ENCODE measurements at regions not wholly inside any gene's neighbourhood (a gene's known extent, or its start where the extent isn't known, plus 50 kb on each side); places are given as distances from the start of the nearest gene placed in this dataset.

DNA sequence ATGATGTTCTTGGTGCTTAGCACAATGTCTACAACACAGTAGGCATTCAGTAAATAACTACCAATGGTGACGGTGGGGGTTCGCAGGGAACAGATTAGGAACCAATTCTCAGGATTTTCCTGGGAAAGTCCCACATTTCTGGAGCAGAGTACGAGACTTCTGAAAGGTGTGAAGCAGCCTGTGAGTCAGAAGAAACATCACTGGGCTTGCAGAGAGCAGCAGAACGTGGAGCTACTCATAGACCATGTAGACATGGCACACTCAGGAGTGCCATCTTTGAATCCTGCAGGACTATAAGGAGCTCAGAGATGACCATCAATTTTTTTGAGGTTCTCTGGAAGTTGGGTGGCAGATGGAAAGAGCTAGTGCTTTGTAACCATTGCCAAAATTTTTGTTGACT is 106.6 kb upstream of the ANKRD55 start:
- DNase-seq: no peak

DNA sequence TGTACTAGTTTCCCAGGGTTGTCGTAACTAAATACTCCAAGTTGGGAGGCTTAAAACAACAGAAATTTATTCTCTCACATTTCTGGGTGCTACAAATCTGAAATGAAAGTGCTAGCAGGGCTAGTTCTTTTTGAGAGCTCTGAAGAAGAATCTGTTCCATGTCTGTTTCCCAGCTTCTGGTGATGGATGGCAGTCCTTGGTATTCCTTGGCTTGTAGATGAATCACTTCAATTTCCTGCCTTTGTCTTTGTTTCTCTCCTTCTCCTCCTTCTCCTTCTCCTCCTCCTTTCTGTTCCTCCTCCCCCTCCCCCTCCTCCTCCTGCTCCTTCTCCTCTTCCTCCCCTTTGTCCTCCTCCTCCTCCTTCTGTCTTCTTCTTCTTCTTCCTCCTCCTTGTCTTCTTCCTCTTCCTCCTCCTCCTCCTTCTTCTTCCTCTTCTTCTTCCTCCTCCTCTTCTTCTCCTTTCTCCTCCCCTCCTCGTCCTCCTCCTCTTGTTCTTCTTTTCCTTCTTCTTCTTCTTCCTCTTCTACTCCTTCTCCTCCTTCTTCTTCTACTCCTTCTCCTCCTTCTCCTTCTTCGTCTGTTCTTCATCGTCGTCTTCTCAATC is 104.7 kb upstream of the ANKRD55 start:
- no peak for DNase-seq

DNA sequence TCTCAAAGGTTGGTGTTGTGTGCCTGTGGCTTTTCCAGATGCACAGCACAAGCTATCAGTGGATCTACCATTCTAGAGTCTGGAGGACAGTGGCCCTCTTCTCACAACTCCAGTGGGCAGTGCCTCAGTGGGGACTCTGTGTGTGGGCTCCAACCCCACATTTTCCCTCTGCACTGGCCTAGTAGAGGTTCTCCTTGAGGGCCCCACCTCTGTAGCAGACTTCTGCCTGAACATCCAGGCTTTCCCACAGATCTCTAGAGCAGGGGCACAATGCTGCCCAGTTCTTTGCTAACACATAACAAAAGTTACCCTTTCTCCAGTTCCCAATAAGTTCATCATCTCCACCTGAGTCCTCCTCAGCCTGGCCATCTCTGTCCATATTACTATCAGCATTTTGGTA is 102.1 kb upstream of the ANKRD55 start:
- DNase-seq: no peak

DNA sequence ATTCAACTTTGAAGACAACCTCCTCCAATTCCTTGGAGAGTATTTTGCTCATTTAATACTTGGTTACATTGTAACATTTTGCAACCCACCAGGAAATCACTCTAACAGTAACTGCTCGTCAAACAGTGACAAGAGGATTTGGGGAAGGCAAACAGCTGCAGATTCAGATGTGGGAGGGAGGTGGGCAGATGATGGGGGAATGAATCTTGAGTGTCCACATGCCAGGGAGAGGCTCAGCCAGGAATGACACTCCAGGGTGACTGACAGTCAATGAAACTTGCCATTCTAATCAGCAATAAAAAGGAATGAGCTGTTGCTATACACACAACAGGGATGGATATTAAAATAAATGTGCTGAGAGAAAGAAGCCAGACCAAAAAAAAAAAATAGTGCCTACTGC is 97.7 kb upstream of the ANKRD55 start:
- DNase-seq: no peak

DNA sequence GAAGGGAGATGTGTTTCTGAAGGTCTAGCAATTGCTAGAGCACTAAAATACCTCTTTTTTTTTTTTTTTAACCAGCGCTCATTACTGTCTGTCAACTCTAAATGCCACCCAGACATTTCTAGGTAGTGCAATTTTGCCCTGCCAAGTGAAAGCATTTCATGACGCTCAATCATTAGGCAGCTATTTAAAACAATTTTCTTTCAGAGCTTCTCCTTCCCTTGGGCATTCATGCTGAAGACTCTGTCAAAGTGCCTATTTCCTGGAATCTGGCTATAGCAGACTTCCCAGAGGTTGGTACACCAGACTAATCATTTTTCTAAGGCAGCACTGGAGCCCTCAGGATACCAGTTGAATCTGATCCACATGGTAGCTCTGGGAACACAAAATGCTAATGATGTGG is 97.0 kb upstream of the ANKRD55 start:
- DNase-seq: peak; percentile 50

DNA sequence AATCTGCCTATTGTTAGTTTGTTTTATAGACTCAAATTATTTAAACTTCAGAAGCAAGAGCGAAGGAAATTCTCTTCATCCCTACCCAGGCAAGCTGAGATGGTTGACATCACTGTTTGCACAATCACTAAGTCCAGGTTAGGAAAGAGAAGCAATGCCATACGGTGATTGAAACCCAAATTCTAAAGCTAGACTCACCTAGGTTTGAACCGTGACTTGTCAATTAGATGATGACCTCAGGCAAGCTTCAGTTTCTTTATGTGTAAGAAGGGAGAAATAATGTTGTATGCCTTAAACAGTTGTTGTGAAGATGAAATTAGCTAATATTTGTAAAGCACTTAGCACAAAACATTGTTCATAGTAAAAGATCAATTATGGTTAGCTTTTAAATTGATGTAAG is 96.5 kb upstream of the ANKRD55 start:
- DNase-seq: no peak

DNA sequence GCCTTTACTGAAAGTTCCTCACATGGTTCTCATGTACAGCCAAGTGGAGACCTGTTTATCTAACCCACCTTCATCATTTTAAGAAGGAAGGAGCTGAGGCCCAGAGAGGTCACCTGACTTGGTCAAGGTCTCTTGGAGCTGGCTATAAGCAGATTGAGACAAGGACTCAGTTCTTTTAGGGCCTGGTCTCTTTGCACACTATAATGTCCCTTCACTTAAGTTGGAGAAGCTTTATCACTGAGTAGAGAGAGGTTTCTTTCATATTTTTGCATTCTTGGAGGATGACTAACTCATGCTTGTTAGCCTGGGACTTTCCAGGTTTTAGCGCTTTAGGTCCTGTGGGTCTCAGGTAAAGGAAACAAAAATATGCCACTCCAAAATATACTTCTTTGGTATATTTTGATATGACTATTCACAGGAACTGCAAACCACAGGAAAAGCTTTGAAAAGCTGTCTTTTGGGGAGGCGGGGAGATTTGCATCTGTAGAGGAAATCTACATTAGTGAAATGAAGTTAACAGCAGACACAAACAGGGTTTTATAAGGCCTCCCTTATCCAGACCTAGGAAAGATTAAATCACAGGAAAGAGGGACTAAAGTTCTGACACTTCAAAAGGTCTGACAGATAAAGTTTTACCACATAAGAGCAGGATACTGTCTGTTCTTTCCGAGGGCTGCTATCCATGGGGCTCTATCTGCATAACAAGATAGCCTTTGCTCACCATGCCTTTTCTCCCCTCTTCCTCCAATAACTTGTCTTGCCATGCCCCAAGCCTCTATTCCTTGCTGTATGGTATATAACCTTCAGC is 95.8 kb upstream of the ANKRD55 start:
- no peak for DNase-seq

DNA sequence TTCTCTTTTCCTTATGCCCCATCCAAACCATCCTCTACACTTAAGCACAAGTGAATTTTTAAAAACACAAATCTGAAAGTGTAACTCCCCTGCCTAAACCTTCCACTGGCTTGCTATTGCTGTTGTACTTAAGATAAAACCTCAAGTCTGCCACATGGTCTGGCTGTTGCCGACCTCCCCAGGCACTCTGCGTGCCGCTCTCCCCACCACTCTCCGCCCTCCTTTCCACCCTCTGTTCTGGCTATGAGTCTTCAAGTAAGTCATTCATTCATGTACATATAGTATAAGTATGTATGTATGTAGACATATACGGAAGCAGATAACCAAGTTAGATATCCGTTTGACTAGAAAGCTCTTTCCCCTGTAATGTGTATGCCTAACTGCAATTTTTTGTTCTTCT is 94.7 kb upstream of the ANKRD55 start:
- DNase-seq: no peak

DNA sequence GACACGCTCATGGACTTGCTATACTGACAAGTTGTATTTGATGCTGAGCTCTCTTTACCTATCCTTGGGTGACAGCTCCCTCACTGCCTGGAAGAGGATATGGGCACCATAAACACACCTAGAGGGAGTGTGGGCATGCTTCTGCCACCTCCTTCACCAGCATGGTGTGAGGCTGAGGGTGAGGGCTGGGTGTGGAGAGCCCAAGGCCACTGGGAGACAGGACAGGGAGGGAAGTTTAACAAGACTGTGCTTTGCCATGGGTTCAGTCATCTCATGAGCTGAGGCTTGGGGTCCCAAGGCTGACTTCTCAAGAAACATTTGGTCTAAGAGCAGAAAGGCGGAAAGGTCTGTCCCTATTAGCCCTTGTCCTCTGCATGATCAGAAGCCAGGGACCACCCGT is 93.6 kb upstream of the ANKRD55 start:
- DNase-seq: no peak

DNA sequence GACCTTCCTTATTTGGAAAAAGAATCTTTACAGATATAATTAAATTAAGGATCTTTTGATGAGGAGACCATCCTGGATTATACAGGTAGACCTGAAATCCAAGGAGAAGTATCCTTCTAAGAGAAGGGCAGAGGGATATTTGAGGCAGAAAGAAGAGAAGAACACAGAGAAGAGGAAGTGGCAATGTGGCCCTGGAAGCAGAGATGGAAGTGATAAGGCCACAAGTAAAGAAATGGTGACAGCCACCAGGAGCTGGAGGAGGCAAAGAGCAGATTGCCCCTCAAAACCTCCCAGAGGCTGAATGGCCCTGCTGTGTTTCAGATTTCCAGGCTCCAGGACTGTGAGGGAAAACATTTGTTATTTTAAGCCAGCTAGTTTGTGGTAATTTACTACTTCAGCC is 93.0 kb upstream of the ANKRD55 start:
- DNase-seq: no peak

DNA sequence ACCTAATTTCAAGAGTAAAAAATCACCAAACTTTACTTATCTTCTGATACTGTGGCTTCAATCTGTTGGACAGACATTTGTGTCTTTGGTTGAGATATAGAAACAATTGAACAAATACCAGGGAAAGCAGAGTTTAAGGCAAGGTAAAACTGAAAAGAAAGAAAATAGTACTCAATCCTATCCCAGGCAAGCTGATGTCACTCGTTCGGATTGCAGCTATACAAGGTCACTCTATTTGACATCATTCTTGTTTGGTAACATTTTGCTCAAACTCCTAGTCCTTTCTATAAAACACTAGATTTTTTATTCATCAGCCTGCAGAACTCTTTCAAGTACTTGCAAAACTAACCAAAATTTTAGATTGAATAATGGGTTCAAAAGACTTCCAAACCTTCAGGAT is 91.9 kb upstream of the ANKRD55 start:
- DNase-seq: no peak

DNA sequence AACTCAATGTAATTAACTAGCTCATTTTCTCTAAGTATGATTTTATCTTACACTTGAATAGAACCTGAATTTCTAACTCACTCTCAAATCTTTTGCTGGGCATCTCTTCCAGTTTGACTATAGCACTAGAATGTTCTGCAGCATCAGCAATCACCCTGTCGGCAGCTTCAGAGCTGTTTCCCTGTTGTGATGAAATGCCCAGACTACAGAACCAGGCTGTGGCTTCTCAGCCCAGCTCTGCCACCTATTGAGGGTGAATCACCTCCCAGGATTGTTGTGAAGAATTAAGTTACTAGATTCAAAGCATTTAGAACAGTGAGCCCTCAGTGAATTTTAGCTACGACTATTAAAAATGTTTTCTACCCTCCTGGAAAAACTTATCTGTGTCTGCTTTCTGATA is 90.4 kb upstream of the ANKRD55 start:
- no peak for DNase-seq

DNA sequence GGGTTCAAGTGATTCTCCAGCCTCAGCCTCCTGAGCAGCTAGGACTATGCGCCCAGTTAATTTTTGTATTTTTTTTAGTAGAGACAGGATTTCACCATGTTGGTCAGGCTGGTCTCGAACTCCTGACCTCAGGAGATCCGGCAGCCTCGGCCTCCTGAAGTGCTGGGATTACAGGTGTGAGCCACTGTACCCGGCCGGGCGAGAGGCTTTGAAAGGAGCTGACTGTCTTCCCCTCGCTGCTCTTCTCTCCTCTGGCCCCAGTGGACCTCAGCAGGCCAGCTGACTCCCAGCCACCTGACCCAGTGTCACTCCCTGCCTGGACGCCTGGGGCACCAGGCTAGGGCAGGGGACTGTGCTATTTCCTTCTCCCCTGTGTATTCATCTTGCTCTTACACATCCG is 89.5 kb upstream of the ANKRD55 start:
- DNase-seq: no peak

DNA sequence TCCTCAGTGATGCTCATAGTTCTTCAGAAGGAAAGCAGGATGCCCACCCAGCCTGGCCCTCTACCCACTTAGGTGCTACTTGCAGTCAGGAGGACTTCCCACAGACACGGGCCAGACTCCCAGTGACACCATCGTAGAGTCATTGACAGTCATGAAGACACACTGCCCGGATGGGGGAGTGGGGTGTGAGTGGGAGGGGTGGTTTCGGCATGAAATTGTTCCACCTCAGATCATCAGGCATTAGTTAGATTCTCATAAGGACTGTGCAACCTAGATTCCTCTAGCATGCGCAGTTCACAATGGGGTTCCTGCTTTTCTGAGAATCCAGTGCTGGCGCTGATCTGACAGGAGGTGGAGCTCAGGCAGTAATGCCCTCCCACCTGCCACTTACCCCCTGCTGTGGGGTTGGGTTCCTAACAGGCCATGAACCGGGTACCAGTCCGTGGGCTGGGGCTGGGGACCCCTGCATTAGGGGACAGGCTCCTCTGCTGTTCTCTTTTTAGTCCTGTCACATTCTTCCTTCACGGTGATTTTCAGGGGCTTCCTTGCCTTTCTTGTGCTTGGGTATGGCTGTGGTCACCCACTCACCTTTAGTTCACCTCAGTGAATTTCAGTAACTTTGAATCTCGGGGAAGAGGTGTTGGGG is 88.2 kb upstream of the ANKRD55 start:
- DNase-seq: no peak

DNA sequence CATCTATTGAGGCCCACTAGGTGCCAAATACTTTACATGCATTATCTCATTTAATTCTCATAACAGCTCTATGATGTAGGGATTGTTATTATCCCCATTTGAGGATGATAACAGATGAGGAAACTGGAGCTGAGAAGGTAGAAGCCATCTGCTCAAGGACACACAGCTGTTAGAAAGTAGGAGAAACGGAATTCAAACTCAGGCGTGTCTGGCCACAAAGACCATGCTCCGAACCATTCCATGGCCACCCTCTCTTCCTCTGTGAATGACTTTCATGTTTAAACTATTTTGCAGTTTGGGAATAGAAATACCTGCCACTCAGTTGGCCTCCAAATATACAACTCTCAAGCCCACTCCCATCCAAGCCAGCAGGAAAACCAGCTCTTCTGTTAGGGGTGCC is 87.6 kb upstream of the ANKRD55 start:
- DNase-seq: no peak

DNA sequence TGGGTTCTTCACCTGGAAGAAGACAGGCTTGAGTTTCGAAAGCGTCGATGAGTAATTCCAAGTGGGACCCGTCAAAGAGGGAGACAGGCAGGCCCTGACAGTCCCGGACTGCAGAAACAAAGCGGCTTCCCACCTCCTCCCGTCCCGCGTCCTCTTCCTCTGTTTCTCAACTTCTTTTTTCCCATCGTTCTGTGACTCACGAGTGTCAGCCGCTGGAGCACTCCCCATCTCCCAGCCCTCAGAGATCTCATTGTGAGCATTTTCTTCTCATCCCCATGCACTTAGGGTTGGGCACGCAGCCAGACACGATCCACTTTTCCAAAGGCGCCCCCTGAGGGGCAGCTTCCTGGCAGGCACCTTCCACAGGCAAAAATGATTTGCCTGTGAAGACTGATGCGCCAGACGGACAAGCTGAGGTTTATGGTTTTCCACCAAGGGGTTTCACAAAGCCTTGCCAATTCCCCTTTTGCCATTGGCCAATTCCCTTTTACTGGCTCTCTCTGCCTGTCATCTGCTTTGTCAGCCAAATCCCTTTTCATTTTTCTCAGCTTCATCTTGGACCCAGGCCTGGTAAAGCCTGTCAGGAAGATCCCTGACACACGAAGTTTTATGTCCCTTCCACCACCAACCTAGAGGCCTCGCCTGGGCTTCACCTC is 86.5 kb upstream of the ANKRD55 start:
- DNase-seq: no peak

DNA sequence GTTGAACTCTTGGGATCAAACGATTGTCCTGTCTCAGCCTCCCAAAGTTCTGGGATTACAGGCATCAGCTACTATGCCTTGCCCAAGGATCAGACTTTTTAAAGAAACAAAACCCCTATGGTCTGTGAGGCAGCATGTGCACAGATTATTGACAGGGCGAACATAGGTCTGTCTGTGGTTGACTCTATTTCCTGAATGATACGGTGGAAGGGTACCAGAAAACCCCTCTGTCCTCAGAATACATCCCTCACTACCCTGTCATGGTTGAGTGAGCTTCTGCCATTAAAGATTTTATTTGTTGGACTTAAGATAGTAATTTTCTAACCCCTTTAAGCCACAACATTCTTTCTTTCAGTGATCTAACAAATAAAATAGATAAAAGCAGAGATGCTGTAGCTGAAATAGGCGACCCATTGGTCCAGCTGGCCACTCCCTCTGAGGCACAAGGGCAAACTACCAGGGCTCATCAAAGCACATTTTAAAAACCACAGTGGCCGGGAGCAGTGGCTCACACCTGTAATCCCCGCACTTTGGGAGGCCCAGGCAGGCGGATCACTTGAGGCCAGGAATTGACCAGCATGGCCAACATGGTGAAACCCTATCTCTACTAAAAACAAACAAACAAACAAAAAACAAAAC is 84.9 kb upstream of the ANKRD55 start:
- no peak for DNase-seq

DNA sequence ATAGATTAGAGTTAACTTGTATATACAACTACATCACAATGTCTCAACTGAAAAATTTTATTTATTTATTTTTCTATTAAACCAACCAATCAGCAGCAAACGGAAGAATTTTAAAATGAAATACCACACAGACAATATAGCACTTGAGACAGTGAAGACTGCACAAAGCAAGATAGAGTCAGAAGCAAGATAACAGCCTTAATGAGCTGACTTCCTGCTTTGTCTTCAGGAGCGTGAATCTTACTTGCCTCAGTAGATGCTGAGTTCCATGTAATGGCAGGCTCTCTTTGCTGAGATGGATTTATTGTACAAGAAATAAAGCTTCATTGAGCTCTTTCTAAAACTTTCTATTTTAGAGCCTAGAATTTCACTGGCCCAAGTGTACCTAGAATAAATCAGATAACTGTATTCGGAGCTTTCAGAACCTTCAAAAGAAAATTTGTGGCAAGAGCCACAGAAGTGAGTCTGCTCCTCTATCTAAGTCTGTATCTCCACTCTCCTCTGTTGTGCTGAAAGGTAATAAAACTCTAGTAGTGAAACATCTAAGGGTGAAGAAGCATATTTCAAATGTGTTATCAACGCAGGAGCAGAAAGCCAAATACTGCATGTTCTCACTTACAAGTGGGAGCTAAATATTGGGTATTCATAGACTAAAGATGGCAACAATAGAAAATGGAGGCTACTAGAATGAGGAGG is 83.3 kb upstream of the ANKRD55 start:
- DNase-seq: no peak

DNA sequence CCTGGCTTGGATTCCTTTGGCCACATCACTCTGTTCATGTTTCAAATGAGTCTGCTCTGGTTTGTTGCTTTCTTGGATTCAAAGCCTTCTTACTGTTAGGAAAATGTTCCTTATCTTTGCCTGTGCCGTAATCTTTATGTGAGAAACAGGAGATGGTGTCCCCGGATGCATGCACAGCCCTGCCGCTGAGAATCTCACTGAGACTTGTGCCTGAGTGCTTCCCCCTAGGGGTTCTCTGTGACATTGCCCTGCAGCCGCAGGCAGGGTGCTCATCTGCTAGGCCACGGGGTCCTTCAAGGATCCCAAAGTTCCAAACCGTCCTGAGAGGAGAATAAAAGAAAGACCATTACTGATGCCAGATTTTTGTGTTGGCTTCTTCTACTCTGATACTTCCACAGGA is 81.4 kb upstream of the ANKRD55 start:
- DNase-seq: no peak

DNA sequence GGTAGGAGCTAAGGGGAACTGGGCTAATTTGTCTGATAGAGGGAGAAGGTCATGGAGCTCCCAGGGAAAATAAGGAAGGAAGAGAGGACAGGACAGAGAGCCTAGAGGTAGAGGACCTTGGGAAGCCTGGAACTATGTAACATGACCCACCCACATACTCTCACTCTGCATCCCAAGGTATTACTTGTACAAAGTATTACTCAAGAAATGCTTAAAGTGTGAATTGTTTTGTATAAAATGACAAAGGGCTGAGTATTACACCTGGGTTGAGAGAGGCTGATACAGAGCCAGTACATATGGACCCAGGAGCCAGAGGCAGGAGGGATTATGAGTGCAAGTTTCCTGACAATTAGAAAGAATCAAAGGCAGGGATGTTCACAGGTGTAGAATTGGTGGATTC is 80.5 kb upstream of the ANKRD55 start:
- DNase-seq: no peak

DNA sequence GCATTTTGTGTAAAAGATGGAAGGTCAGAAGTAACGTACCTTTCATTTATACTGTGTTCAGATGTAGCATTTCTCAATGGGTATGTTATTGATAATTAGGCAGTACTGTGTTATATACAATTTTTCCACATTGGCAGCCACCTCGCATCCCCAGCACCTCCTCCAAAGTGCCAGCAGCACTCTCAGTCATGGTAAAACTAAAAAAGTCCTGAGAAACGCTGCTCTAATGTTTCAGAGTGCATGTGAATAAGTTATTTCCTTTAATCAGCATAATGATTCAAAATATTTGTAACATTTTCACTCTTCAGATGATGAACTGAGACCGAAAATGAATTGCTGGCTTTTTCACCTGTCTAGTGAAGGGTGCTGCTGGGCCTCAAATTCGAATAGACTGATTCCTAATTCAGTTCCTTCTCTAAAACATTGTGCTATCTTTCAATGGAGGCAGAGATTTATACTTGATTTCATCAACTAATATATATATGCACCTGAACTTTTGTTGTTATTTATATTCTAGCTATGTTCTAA is 79.9 kb upstream of the ANKRD55 start:
- no peak for DNase-seq

DNA sequence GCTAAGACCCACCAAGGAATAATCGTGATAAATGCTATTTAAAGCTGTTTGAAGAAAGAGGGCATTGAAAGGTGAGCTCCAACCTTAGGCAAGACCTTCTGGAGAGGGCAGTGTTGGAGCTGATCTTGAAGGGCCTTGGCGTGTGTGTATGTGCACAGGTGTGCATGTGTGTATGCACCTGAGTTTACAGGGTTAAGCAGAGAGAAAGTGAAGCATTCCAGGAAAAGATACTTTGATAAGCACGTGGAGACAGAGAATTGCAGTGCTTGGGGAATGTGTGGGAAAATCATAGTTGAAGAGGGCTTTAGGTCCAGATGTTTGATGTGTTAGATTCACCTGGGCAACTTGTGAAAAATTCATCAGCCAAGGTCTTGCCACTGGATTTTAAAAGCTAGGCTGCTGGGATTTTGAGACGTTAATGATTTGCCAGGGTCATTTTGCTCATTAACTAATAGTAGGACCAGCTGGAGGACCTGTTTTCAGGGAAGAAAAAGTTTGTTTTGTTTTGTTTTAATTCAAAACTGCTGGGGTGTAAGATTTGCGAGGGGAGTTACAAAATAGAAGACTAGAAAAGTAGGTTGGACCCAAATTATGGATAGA is 78.3 kb upstream of the ANKRD55 start:
- no peak for DNase-seq
